Neural progenitor cell (in vitro differentiated cells): ENCODE measurements at regions not wholly inside any gene's neighbourhood (a gene's known extent, or its start where the extent isn't known, plus 50 kb on each side); places are given as distances from the start of the nearest gene placed in this dataset.

Source experiments
- DNase-seq: peaks from one replicate; pipeline ENCODE4 v3.0.0-alpha.2; 2016; ENCODE audit warnings: low spot score
- H2AFZ ChIP-seq: fragments of 200-600 bp; sonication (generic); replicated peaks from 2 replicates; pipeline ENCODE4 v1.6.1; 2016; ENCODE audit warnings: antibody characterized with exemption
- H3F3A ChIP-seq: fragments of 200-600 bp; sonication (generic); 2 replicates; pipeline ENCODE4 v1.6.1; 2016; ENCODE audit warnings: antibody characterized with exemption, low read depth
- H3K27ac ChIP-seq: fragments of 200-600 bp; sonication (generic); 2 replicates; pipeline ENCODE4 v1.5.1; 2016; ENCODE audit warnings: mild to moderate bottlenecking
- H3K27me3 ChIP-seq: fragments of 200-600 bp; sonication (generic); 2 replicates; pipeline ENCODE4 v1.6.1; 2016; ENCODE audit warnings: mild to moderate bottlenecking, moderate library complexity
- H3K36me3 ChIP-seq: fragments of 200-600 bp; sonication (generic); 2 replicates; pipeline ENCODE4 v1.5.1; 2016
- H3K4me1 ChIP-seq: fragments of 200-600 bp; sonication (generic); 2 replicates; pipeline ENCODE4 v1.6.1; 2016; ENCODE audit warnings: mixed run types
- H3K4me2 ChIP-seq: fragments of 200-600 bp; sonication (generic); 2 replicates; pipeline ENCODE4 v1.6.1; 2016
- H3K4me3 ChIP-seq: fragments of 200-600 bp; sonication (generic); 2 replicates; pipeline ENCODE4 v1.5.1; 2016
- H3K79me2 ChIP-seq: fragments of 200-600 bp; sonication (generic); 2 replicates; pipeline ENCODE4 v1.6.1; 2016; ENCODE audit warnings: low read depth
- H3K9ac ChIP-seq: fragments of 200-600 bp; sonication (generic); 2 replicates; pipeline ENCODE4 v1.6.1; 2016
- H3K9me3 ChIP-seq: fragments of 200-600 bp; sonication (generic); 2 replicates; pipeline ENCODE4 v1.5.1; 2016; ENCODE audit warnings: low read depth
- H4K20me1 ChIP-seq: fragments of 200-600 bp; sonication (generic); 2 replicates; pipeline ENCODE4 v1.6.1; 2016; ENCODE audit warnings: low read depth
- H3K27ac Mint-ChIP-seq: 3 replicates; pipeline ENCODE4 v1.8.0; 2021; ENCODE audit warnings: mixed read lengths
- H3K27me3 Mint-ChIP-seq: 2 replicates; pipeline ENCODE4 v1.8.0; 2022; ENCODE audit warnings: low read depth, mild to moderate bottlenecking, inconsistent platforms, moderate library complexity, mixed read lengths; ENCODE audit not compliant: insufficient read depth
- H3K36me3 Mint-ChIP-seq: 3 replicates; pipeline ENCODE4 v1.8.0; 2021; ENCODE audit warnings: mixed read lengths
- H3K4me1 Mint-ChIP-seq: 3 replicates; pipeline ENCODE4 v1.8.0; 2021; ENCODE audit warnings: mixed read lengths
- H3K4me3 Mint-ChIP-seq: 3 replicates; pipeline ENCODE4 v1.8.0; 2021; ENCODE audit warnings: mild to moderate bottlenecking, moderate library complexity, mixed read lengths
- H3K9me3 Mint-ChIP-seq: 3 replicates; pipeline ENCODE4 v1.8.0; 2020; ENCODE audit warnings: mixed read lengths
- EZH2 ChIP-seq: fragments of 200-600 bp; sonication (generic); IDR thresholded peaks from 2 replicates; pipeline ENCODE4 v1.6.1; 2017; ENCODE audit warnings: antibody characterized with exemption, mild to moderate bottlenecking, moderate library complexity
- EZH2phosphoT487 ChIP-seq: fragments of 200-600 bp; sonication (generic); IDR thresholded peaks from 2 replicates; pipeline ENCODE4 v1.6.1; 2017; ENCODE audit warnings: antibody characterized with exemption
- TF ChIP-seq, protein P1 (sequence below): fragments of 200-600 bp; sonication (generic); IDR thresholded peaks from 2 replicates; pipeline ENCODE4 v1.5.1; 2017; ENCODE audit warnings: antibody characterized with exemption, mild to moderate bottlenecking

DNA sequence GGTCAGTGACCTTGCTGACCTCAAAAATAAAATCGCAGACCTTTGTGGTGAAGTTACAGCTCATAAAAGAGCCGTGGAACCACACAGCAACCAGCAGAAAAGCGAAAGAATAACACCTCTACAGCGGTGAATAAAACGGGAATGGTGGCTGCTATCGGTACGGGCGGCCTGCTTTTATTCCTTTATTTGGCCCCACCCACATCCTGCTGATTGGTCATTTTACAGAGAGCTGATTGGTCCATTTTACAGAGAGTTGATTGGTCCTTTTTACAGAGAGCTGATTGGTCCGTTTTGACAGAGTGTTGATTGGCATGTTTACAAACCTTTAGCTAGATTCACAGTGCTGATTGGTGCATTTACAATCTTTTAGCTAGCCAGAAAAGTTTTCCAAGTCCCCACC is 80.7 kb upstream of the ATP10A start:
- Histone ChIP-seq H4K20me1 (no peaks in the 10 kb centered on the region), H3K4me2 (no peak overlapping the region), H3K4me1 (peaks cover 8% of the 10 kb centered on the region), H3K36me3 (no peaks in the 10 kb centered on the region), H3F3A (no peaks in the 10 kb centered on the region), H3K27me3 (no peaks in the 10 kb centered on the region), H3K79me2 (no peaks in the 10 kb centered on the region), H3K27ac (no peak overlapping the region), H2AFZ (no peak overlapping the region), H3K9ac (no peak overlapping the region), H3K9me3 (no peaks in the 10 kb centered on the region), H3K4me3 (no peak overlapping the region)
- peaks cover 30% of the 10 kb centered on the region for H3K4me1 Mint-ChIP-seq
- peaks cover 2% of the 10 kb centered on the region for H3K9me3 Mint-ChIP-seq
- TF ChIP-seq EZH2phosphoT487, result no peak
- TF ChIP-seq, protein P1, sequence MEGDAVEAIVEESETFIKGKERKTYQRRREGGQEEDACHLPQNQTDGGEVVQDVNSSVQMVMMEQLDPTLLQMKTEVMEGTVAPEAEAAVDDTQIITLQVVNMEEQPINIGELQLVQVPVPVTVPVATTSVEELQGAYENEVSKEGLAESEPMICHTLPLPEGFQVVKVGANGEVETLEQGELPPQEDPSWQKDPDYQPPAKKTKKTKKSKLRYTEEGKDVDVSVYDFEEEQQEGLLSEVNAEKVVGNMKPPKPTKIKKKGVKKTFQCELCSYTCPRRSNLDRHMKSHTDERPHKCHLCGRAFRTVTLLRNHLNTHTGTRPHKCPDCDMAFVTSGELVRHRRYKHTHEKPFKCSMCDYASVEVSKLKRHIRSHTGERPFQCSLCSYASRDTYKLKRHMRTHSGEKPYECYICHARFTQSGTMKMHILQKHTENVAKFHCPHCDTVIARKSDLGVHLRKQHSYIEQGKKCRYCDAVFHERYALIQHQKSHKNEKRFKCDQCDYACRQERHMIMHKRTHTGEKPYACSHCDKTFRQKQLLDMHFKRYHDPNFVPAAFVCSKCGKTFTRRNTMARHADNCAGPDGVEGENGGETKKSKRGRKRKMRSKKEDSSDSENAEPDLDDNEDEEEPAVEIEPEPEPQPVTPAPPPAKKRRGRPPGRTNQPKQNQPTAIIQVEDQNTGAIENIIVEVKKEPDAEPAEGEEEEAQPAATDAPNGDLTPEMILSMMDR, result no peak
- no peak overlapping the region for H3K4me3 Mint-ChIP-seq
- no peak overlapping the region for H3K27ac Mint-ChIP-seq
- no peaks in the 10 kb centered on the region for H3K36me3 Mint-ChIP-seq
- DNase-seq, result no peak
- peaks cover 10% of the 10 kb centered on the region for H3K27me3 Mint-ChIP-seq

DNA sequence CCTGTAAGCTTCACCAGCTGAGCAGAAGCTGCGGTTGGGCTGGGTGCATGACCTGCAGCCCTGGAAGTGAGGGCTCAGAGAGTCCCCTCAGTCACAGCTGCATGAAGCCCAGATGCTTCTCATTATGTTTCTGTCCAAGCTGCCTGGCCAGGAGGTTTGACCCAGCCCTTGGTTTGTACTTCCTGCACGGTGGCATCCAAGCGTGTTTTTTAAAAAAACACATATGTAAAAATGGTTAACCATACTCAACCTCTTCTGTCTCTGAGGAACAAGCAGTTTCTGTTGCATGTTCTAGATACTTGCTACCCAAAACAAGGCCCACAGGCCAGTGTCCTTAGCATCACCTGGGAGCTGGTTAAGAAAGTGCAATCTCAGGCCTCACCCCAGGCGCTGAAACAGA is 76.0 kb upstream of the ATP10A start:
- DNase-seq, result no peak
- Histone ChIP-seq H3K79me2 (no peaks in the 10 kb centered on the region), H2AFZ (no peak overlapping the region), H3F3A (no peaks in the 10 kb centered on the region), H3K4me3 (no peak overlapping the region), H3K4me1 (no peaks in the 10 kb centered on the region), H4K20me1 (no peaks in the 10 kb centered on the region), H3K36me3 (no peaks in the 10 kb centered on the region), H3K9ac (no peak overlapping the region), H3K4me2 (no peak overlapping the region), H3K27ac (no peak overlapping the region), H3K9me3 (no peaks in the 10 kb centered on the region), H3K27me3 (no peaks in the 10 kb centered on the region)
- H3K27me3 Mint-ChIP-seq, result peaks cover 10% of the 10 kb centered on the region
- peaks cover 15% of the 10 kb centered on the region for H3K4me1 Mint-ChIP-seq
- H3K36me3 Mint-ChIP-seq, result no peaks in the 10 kb centered on the region
- no peak for TF ChIP-seq EZH2
- TF ChIP-seq, protein P1, result no peak
- no peak for TF ChIP-seq EZH2phosphoT487
- H3K27ac Mint-ChIP-seq, result no peak overlapping the region
- no peaks in the 10 kb centered on the region for H3K9me3 Mint-ChIP-seq
- H3K4me3 Mint-ChIP-seq, result no peak overlapping the region

DNA sequence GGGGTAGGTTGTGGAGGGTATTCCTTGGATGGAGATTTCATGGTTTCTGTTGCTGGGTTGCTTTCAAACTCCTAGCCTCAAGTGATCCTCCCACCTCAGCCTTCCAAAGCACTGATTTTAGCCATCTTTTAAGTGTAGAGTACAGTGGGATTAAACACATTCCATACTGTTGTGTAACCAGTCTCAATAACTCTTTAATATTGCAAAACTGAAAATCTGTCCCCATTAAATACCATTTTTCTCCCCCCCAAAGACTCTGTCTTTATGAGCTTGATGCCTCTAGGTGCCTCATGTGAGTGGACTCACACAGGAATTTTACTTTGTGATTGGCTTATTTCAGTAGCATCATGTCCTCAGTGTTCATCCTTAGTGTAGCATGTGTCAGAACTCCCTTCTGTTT is 74.7 kb upstream of the ATP10A start:
- Histone ChIP-seq H2AFZ (no peak overlapping the region), H3F3A (no peaks in the 10 kb centered on the region), H3K27ac (no peak overlapping the region), H4K20me1 (no peaks in the 10 kb centered on the region), H3K9ac (no peak overlapping the region), H3K9me3 (no peaks in the 10 kb centered on the region), H3K4me3 (no peak overlapping the region), H3K79me2 (no peaks in the 10 kb centered on the region), H3K4me1 (no peaks in the 10 kb centered on the region), H3K4me2 (no peak overlapping the region), H3K27me3 (no peaks in the 10 kb centered on the region), H3K36me3 (no peaks in the 10 kb centered on the region)
- Mint-ChIP-seq H3K9me3 (no peaks in the 10 kb centered on the region), H3K27me3 (peaks cover 14% of the 10 kb centered on the region), H3K36me3 (no peaks in the 10 kb centered on the region), H3K4me3 (no peak overlapping the region), H3K27ac (no peak overlapping the region), H3K4me1 (peaks cover 23% of the 10 kb centered on the region)
- TF ChIP-seq, protein P1, result no peak
- TF ChIP-seq EZH2phosphoT487, result no peak
- TF ChIP-seq EZH2, result no peak
- no peak for DNase-seq

DNA sequence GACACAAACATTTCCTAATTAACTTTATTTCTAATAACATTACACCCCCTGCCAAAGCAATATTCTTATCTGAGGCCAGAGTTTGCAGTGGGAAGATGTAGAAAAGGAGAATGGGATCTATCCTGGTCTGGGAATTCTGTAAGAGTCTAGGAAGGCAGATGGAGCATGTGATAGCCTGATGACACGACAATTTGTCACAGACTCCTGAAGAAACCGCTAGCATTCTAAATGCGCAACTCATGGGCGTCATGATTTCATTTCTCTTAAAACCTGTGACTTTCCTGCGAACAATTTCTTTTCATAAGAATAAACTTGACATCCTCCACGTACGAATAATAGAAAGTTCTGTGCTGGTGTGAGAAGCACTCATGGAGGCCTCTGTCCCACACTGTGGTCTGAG is 72.9 kb upstream of the ATP10A start:
- Histone ChIP-seq H3F3A (no peaks in the 10 kb centered on the region), H3K4me1 (no peaks in the 10 kb centered on the region), H3K4me2 (no peak overlapping the region), H3K36me3 (no peaks in the 10 kb centered on the region), H3K27me3 (no peaks in the 10 kb centered on the region), H4K20me1 (no peaks in the 10 kb centered on the region), H3K9ac (no peak overlapping the region), H3K79me2 (no peaks in the 10 kb centered on the region), H2AFZ (no peak overlapping the region), H3K27ac (no peak overlapping the region), H3K9me3 (no peaks in the 10 kb centered on the region), H3K4me3 (no peak overlapping the region)
- no peak for TF ChIP-seq EZH2
- TF ChIP-seq, protein P1, result no peak
- TF ChIP-seq EZH2phosphoT487, result no peak
- peaks cover 7% of the 10 kb centered on the region for H3K27me3 Mint-ChIP-seq
- H3K4me1 Mint-ChIP-seq, result peaks cover 12% of the 10 kb centered on the region
- peaks cover 3% of the 10 kb centered on the region for H3K9me3 Mint-ChIP-seq
- no peak for DNase-seq
- no peak overlapping the region for H3K4me3 Mint-ChIP-seq
- no peak overlapping the region for H3K27ac Mint-ChIP-seq
- no peaks in the 10 kb centered on the region for H3K36me3 Mint-ChIP-seq
